ENCODE measurements at regions not wholly inside any gene's neighbourhood (a gene's known extent, or its start where the extent isn't known, plus 50 kb on each side); places are given as distances from the start of the nearest gene placed in this dataset.

DNA sequence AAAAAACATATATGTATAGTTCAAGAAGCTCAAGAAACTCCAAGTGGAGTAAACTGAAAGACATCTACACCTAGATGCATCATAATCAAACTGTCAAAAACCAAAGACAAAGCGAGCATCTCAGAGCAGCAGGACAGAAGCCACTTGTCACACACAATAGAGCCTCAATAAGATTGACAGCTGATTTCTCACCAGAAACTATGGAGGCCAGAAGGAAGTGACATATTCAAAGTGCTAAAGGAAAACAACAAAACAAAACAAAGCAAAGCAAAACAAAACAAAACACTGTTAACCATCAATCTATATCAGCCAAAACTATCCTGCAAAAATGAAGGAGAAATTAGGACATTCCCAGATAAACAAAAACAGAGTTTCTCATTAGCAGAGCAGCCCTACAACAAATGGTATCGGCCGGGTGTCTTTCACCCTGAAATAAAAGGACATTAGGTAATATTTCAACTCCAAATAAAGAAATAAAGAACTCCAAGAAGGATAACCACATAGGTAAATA, 65.8 kb upstream of the SEPTIN5 start (continued):
- TF ChIP-seq POLR2AphosphoS5 (IDR thresholded peaks at IDR 0.05; ENCODE audit: control insufficient read depth, insufficient read depth, low read depth, low read length), result no peak
- TF ChIP-seq ZC3H11A (IDR thresholded peaks at IDR 0.05; ENCODE audit: low read depth, low read length), result peak; percentile 90; the same call in 1 of the 2 replicates
- TF ChIP-seq, protein P1, sequence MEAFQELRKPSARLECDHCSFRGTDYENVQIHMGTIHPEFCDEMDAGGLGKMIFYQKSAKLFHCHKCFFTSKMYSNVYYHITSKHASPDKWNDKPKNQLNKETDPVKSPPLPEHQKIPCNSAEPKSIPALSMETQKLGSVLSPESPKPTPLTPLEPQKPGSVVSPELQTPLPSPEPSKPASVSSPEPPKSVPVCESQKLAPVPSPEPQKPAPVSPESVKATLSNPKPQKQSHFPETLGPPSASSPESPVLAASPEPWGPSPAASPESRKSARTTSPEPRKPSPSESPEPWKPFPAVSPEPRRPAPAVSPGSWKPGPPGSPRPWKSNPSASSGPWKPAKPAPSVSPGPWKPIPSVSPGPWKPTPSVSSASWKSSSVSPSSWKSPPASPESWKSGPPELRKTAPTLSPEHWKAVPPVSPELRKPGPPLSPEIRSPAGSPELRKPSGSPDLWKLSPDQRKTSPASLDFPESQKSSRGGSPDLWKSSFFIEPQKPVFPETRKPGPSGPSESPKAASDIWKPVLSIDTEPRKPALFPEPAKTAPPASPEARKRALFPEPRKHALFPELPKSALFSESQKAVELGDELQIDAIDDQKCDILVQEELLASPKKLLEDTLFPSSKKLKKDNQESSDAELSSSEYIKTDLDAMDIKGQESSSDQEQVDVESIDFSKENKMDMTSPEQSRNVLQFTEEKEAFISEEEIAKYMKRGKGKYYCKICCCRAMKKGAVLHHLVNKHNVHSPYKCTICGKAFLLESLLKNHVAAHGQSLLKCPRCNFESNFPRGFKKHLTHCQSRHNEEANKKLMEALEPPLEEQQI (IDR thresholded peaks at IDR 0.05), result peak; percentile 82; the same call in 1 of the 2 replicates
- TF ChIP-seq, protein P2, sequence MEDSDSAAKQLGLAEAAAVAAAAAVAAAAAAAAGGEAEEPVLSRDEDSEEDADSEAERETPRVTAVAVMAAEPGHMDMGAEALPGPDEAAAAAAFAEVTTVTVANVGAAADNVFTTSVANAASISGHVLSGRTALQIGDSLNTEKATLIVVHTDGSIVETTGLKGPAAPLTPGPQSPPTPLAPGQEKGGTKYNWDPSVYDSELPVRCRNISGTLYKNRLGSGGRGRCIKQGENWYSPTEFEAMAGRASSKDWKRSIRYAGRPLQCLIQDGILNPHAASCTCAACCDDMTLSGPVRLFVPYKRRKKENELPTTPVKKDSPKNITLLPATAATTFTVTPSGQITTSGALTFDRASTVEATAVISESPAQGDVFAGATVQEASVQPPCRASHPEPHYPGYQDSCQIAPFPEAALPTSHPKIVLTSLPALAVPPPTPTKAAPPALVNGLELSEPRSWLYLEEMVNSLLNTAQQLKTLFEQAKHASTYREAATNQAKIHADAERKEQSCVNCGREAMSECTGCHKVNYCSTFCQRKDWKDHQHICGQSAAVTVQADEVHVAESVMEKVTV (CRISPR knock-in tag; IDR thresholded peaks at IDR 0.05), result no peak
- peak; percentile 23 for TF ChIP-seq ASH1L (IDR thresholded peaks at IDR 0.05; ENCODE audit: borderline replicate concordance, low read depth, partially characterized antibody)
- TF ChIP-seq, protein P3, sequence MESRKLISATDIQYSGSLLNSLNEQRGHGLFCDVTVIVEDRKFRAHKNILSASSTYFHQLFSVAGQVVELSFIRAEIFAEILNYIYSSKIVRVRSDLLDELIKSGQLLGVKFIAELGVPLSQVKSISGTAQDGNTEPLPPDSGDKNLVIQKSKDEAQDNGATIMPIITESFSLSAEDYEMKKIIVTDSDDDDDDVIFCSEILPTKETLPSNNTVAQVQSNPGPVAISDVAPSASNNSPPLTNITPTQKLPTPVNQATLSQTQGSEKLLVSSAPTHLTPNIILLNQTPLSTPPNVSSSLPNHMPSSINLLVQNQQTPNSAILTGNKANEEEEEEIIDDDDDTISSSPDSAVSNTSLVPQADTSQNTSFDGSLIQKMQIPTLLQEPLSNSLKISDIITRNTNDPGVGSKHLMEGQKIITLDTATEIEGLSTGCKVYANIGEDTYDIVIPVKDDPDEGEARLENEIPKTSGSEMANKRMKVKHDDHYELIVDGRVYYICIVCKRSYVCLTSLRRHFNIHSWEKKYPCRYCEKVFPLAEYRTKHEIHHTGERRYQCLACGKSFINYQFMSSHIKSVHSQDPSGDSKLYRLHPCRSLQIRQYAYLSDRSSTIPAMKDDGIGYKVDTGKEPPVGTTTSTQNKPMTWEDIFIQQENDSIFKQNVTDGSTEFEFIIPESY (CRISPR knock-in tag; IDR thresholded peaks at IDR 0.05), result no peak
- 0 out of 2 replicates have a peak, but pooled peaks have one; percentile 42 for TF ChIP-seq GTF2F1 (IDR thresholded peaks at IDR 0.05; ENCODE audit: low read depth, low read length)
- no peak for TF ChIP-seq ZNF408 (CRISPR knock-in tag; IDR thresholded peaks at IDR 0.05; ENCODE audit: low read depth)
- TF ChIP-seq, protein P4, sequence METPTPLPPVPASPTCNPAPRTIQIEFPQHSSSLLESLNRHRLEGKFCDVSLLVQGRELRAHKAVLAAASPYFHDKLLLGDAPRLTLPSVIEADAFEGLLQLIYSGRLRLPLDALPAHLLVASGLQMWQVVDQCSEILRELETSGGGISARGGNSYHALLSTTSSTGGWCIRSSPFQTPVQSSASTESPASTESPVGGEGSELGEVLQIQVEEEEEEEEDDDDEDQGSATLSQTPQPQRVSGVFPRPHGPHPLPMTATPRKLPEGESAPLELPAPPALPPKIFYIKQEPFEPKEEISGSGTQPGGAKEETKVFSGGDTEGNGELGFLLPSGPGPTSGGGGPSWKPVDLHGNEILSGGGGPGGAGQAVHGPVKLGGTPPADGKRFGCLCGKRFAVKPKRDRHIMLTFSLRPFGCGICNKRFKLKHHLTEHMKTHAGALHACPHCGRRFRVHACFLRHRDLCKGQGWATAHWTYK (CRISPR knock-in tag; IDR thresholded peaks at IDR 0.05), result no peak
- TF ChIP-seq ZNF551 (CRISPR knock-in tag; IDR thresholded peaks at IDR 0.05), result no peak
- TF ChIP-seq POLR3G (IDR thresholded peaks at IDR 0.05; ENCODE audit: extremely low read depth, insufficient read length, insufficient replicate concordance), result no peak
- TF ChIP-seq, protein P5, sequence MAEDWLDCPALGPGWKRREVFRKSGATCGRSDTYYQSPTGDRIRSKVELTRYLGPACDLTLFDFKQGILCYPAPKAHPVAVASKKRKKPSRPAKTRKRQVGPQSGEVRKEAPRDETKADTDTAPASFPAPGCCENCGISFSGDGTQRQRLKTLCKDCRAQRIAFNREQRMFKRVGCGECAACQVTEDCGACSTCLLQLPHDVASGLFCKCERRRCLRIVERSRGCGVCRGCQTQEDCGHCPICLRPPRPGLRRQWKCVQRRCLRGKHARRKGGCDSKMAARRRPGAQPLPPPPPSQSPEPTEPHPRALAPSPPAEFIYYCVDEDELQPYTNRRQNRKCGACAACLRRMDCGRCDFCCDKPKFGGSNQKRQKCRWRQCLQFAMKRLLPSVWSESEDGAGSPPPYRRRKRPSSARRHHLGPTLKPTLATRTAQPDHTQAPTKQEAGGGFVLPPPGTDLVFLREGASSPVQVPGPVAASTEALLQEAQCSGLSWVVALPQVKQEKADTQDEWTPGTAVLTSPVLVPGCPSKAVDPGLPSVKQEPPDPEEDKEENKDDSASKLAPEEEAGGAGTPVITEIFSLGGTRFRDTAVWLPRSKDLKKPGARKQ (CRISPR knock-in tag; IDR thresholded peaks at IDR 0.05), result no peak
- no peak for TF ChIP-seq NFRKB (IDR thresholded peaks at IDR 0.05; ENCODE audit: low read depth)
- no peak for TF ChIP-seq HOXB6 (CRISPR knock-in tag; IDR thresholded peaks at IDR 0.05; ENCODE audit: borderline replicate concordance)
- TF ChIP-seq RBM14 (IDR thresholded peaks at IDR 0.05; ENCODE audit: borderline replicate concordance, insufficient read depth, low read depth, low read length), result no peak
- peak; percentile 96 for TF ChIP-seq THRAP3 (IDR thresholded peaks at IDR 0.05; ENCODE audit: borderline replicate concordance)
- 0 out of 2 replicates have a peak, but pooled peaks have one; percentile 11 for TF ChIP-seq TCFL5 (CRISPR knock-in tag; conservative IDR thresholded peaks at IDR 0.05)
- 0 out of 2 replicates have a peak, but pooled peaks have one; percentile 47 for TF ChIP-seq MEF2D (tag; conservative IDR thresholded peaks at IDR 0.05; ENCODE audit: low read depth)
- TF ChIP-seq CHCHD3 (CRISPR knock-in tag; IDR thresholded peaks at IDR 0.05), result no peak
